Endodermal cell (in vitro differentiated cells): ENCODE measurements at regions not wholly inside any gene's neighbourhood (a gene's known extent, or its start where the extent isn't known, plus 50 kb on each side); places are given as distances from the start of the nearest gene placed in this dataset.

Experiments used
- DNase-seq: peaks from one replicate; pipeline ENCODE4 v3.0.0-alpha.2; 2017
- H3K27ac ChIP-seq: 2 replicates; pipeline ENCODE4 v1.5.1; 2013; ENCODE audit warnings: mild to moderate bottlenecking, low read depth, low read length, moderate library complexity
- H3K27me3 ChIP-seq: 2 replicates; pipeline ENCODE4 v1.6.1; 2013; ENCODE audit warnings: mild to moderate bottlenecking, low read length, moderate library complexity; ENCODE audit not compliant: insufficient read depth, control insufficient read depth, poor library complexity, severe bottlenecking
- H3K36me3 ChIP-seq: 2 replicates; pipeline ENCODE4 v1.7.0; 2013; ENCODE audit warnings: mild to moderate bottlenecking, low read length, moderate library complexity; ENCODE audit not compliant: control insufficient read depth, insufficient read depth
- H3K4me1 ChIP-seq: one replicate; pipeline ENCODE4 v1.7.0; 2013; ENCODE audit warnings: low read length; ENCODE audit not compliant: control insufficient read depth, insufficient read depth
- H3K4me3 ChIP-seq: 2 replicates; pipeline ENCODE4 v1.5.1; 2013; ENCODE audit warnings: mild to moderate bottlenecking, low read length, moderate library complexity
- H3K9ac ChIP-seq: 2 replicates; pipeline ENCODE4 v1.6.1; 2013; ENCODE audit warnings: mild to moderate bottlenecking, low read length, moderate library complexity; ENCODE audit not compliant: poor library complexity, severe bottlenecking; ENCODE audit errors: extremely low read depth
- H3K9me3 ChIP-seq: 2 replicates; pipeline ENCODE4 v1.6.1; 2013; ENCODE audit warnings: mild to moderate bottlenecking, low read length, moderate library complexity; ENCODE audit not compliant: control insufficient read depth
- H3K27ac Mint-ChIP-seq: 2 replicates; pipeline ENCODE4 v1.8.0; 2020; ENCODE audit warnings: mixed read lengths
- H3K27me3 Mint-ChIP-seq: 2 replicates; pipeline ENCODE4 v1.8.0; 2021; ENCODE audit warnings: mild to moderate bottlenecking, mixed read lengths; ENCODE audit not compliant: insufficient read depth
- H3K36me3 Mint-ChIP-seq: 2 replicates; pipeline ENCODE4 v1.8.0; 2020; ENCODE audit warnings: low read depth, mixed read lengths
- H3K4me1 Mint-ChIP-seq: 2 replicates; pipeline ENCODE4 v1.8.0; 2020; ENCODE audit warnings: mixed read lengths
- H3K4me3 Mint-ChIP-seq: 2 replicates; pipeline ENCODE4 v1.8.0; 2020; ENCODE audit warnings: mild to moderate bottlenecking, moderate library complexity, mixed read lengths
- H3K9me3 Mint-ChIP-seq: 2 replicates; pipeline ENCODE4 v1.8.0; 2020; ENCODE audit warnings: mild to moderate bottlenecking, mixed read lengths
- WGBS, 2 experiments: methylation state at CpG; one replicate each; pipeline versions ENCODE4 v1.1.5 to v1.1.7; 2013; ENCODE audit warnings: missing lambda C conversion rate in 2 of 2, mixed read lengths in 1 of 2; ENCODE audit not compliant: insufficient coverage in 1 of 2, insufficient read length in 1 of 2; 5-methylcytosine and 5-hydroxymethylcytosine counted together
- TF ChIP-seq, protein P1 (sequence below): fragments of 200-600 bp; sonication (generic); conservative IDR thresholded peaks from 2 replicates; pipeline ENCODE4 v1.5.0; 2021; ENCODE audit warnings: antibody characterized with exemption, mild to moderate bottlenecking

DNA sequence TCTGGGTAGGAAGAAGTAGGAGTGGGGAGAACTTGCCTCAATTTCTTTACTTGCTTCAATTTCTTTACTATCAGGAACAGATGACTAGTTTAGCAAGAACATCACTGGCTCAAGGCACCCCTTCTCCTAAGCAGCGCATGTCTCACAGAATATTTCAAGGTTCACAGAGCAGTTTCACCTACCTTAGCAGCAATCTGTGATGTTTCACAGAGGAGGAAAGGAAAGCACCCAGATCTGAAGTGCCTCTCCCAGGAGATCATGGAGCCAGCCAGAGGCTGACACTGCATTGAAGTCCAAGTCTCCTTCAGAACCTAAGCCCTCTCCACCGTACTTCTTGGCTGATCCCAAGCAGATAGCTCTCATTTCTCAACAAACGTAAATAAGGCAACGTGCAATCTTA, 118.7 kb upstream of the PCED1B start:
- no peak overlapping the region for H3K9ac ChIP-seq
- Mint-ChIP-seq H3K36me3 (no peaks in the 10 kb centered on the region), H3K4me3 (no peak overlapping the region), H3K27me3 (no peaks in the 10 kb centered on the region), H3K4me1 (peaks cover 31% of the 10 kb centered on the region), H3K27ac (no peak overlapping the region), H3K9me3 (no peaks in the 10 kb centered on the region)
- H3K4me3 ChIP-seq, result no peak overlapping the region
- no peaks in the 10 kb centered on the region for H3K27me3 ChIP-seq
- H3K4me1 ChIP-seq, result peaks cover 16% of the 10 kb centered on the region
- H3K27ac ChIP-seq, result no peak overlapping the region
- DNase-seq, result no peak
- H3K36me3 ChIP-seq, result no peaks in the 10 kb centered on the region
- TF ChIP-seq, protein P1, sequence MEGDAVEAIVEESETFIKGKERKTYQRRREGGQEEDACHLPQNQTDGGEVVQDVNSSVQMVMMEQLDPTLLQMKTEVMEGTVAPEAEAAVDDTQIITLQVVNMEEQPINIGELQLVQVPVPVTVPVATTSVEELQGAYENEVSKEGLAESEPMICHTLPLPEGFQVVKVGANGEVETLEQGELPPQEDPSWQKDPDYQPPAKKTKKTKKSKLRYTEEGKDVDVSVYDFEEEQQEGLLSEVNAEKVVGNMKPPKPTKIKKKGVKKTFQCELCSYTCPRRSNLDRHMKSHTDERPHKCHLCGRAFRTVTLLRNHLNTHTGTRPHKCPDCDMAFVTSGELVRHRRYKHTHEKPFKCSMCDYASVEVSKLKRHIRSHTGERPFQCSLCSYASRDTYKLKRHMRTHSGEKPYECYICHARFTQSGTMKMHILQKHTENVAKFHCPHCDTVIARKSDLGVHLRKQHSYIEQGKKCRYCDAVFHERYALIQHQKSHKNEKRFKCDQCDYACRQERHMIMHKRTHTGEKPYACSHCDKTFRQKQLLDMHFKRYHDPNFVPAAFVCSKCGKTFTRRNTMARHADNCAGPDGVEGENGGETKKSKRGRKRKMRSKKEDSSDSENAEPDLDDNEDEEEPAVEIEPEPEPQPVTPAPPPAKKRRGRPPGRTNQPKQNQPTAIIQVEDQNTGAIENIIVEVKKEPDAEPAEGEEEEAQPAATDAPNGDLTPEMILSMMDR, result no peak
- H3K9me3 ChIP-seq, result no peaks in the 10 kb centered on the region
- 93 to 100% methylated on average over 1 to 4 of the region's 4 CpGs for WGBS, 2 experiments

DNA sequence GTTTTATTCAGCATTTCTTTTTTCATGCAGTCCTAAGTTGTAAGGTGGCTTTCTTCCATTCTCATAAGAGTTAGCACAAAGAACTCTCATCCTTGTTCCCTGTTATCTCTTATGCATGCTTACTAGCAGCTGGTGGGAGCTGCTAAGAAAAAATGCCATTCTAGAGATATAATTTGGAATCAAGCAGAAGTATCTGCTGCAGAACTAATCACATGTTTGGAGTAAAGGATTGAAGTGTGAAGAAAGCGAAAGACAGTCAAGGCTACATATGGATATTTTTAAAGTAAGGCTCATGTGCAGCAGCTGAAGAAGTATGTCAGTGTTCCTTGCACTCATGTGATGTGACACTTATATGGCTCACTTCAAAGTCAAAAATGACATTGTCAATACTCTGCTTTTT, 116.2 kb upstream of the PCED1B start:
- no peak overlapping the region for H3K4me3 ChIP-seq
- DNase-seq, result no peak
- H3K4me3 Mint-ChIP-seq, result no peak overlapping the region
- no peaks in the 10 kb centered on the region for H3K36me3 ChIP-seq
- H3K9me3 Mint-ChIP-seq, result no peaks in the 10 kb centered on the region
- 91 to 92% methylated on average over 1 of the region's 1 CpG for WGBS, 2 experiments
- H3K4me1 Mint-ChIP-seq, result peaks cover 40% of the 10 kb centered on the region
- H3K27me3 Mint-ChIP-seq, result no peaks in the 10 kb centered on the region
- no peaks in the 10 kb centered on the region for H3K9me3 ChIP-seq
- H3K27ac ChIP-seq, result no peak overlapping the region
- TF ChIP-seq, protein P1, result no peak
- H3K36me3 Mint-ChIP-seq, result no peaks in the 10 kb centered on the region
- no peak overlapping the region for H3K27ac Mint-ChIP-seq
- H3K27me3 ChIP-seq, result no peaks in the 10 kb centered on the region
- H3K4me1 ChIP-seq, result peaks cover 19% of the 10 kb centered on the region
- H3K9ac ChIP-seq, result no peak overlapping the region

DNA sequence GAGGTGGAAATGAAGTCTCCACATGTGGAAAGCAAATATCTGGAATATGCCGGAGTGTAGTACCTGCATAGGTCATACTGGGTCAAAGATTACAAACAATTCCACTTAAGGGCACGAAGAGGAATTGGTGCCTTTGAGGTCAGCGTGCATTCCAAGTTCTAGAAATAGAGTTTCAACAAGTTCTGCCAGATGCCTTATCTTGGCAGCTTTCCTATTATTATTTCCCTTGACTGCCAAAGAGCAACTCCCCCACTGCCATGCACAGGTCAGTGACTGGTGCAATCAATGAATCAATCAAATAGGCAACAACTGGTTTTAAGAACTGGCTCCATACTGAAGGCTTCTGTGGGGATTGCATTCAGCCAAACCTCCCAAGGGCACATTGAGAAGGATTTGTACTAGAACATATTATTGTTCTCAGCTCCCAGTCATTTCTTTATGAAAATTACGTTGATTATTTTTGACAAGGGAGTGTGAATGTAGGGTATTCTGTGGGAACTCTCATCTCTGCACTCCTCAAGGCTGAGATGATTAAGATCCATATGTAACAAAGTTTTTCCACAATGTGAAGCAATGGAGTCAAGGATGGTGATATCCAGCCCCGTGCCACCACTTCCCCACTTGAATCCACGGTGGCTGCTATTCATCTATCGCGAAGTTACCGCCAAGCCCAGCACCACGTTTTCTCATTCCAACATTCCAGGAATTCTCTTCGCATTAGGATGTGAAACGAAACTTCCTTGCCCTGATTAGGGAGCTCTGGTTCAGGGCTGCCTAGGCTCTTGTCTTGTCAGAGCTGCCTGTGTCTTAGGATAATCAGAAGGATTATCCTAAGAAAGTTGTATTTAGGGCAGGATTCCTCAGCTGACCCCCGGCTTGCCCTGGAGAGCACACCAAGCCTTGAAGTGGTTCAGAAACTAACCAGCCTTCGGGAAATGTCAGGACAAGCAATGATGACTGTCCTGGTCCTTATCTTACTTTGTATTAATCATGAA, 115.1 kb upstream of the PCED1B start:
- Histone ChIP-seq H3K9me3 (no peaks in the 10 kb centered on the region), H3K4me3 (peak overlapping the region; percentile 15), H3K36me3 (no peaks in the 10 kb centered on the region), H3K27me3 (no peaks in the 10 kb centered on the region), H3K27ac (peak overlapping the region; percentile 20), H3K9ac (no peak overlapping the region), H3K4me1 (peaks cover 19% of the 10 kb centered on the region)
- TF ChIP-seq, protein P1, result no peak
- Mint-ChIP-seq H3K36me3 (no peaks in the 10 kb centered on the region), H3K27ac (peak overlapping the region; percentile 78), H3K4me3 (no peak overlapping the region), H3K4me1 (peaks cover 36% of the 10 kb centered on the region), H3K27me3 (no peaks in the 10 kb centered on the region), H3K9me3 (no peaks in the 10 kb centered on the region)
- WGBS, 2 experiments, result 46 to 51% methylated on average over 11 to 14 of the region's 14 CpGs
- DNase-seq, result peak; percentile 82
